GM12878 (cell line): ENCODE measurements at regions not wholly inside any gene's neighbourhood (a gene's known extent, or its start where the extent isn't known, plus 50 kb on each side); places are given as distances from the start of the nearest gene placed in this dataset.

Experiments
- ATAC-seq: fragments of 200-7000 bp; cut with Tn5 transposase; 3 replicates; pipeline ENCODE4 v1.9.1; 2020; ENCODE audit warnings: mild to moderate bottlenecking, moderate library complexity
- BruUV-seq: library from RNA; stranded (reverse); fragments of 400-500 nt; replicated peaks from 2 replicates; lab custom pipeline; 2021; lab: Mats Ljungman, UMichigan
- CTCF ChIA-PET: fragments of 300-600 bp; sonication (Branson Sonifier 250); formaldehyde crosslinking; extraction: SDS; loops from one replicate; lab custom pipeline; 2021; ENCODE audit warnings: inconsistent platforms; lab: Yijun Ruan, JAX
- POLR2A ChIA-PET: fragments of 350-600 bp; formaldehyde crosslinking; extraction: SDS; loops from one replicate; lab custom pipeline; 2021; ENCODE audit warnings: inconsistent platforms; lab: Charles Lee
- RAD21 ChIA-PET: fragments of 300-600 bp; sonication (Branson Sonifier 250); formaldehyde crosslinking; loops from one replicate; lab custom pipeline; 2023; ENCODE audit warnings: antibody characterized with exemption; ENCODE audit not compliant: unreplicated experiment; lab: Charles Lee
- SMC1A ChIA-PET: fragments of 300-600 bp; sonication (Branson Sonifier 250); formaldehyde crosslinking; loops from one replicate; lab custom pipeline; 2023; ENCODE audit not compliant: unreplicated experiment, uncharacterized antibody; lab: Charles Lee
- DNase-seq: peaks from one replicate; pipeline ENCODE4 v3.0.0-alpha.2; 2011; ENCODE audit warnings: low read depth, low spot score
- FAIRE-seq: peaks from 3 replicates; lab custom pipeline; 2011; peaks lifted over from hg19 to GRCh38; lab: Jason Lieb, UNC
- H2AFZ ChIP-seq: 2 replicates; pipeline ENCODE4 v1.6.0; 2011; ENCODE audit warnings: low read depth, low read length, control low read depth; ENCODE audit not compliant: control insufficient read depth
- H3K27ac ChIP-seq: 2 replicates; pipeline ENCODE4 v1.5.1; 2011; ENCODE audit warnings: control low read depth; ENCODE audit not compliant: control insufficient read depth, insufficient read depth
- H3K27me3 ChIP-seq, 2 experiments: replicated peaks in 1 of 2; 2 replicates each; pipeline versions ENCODE4 v1.6.0 to v1.6.1; 2011; ENCODE audit warnings: low read length in 1 of 2; ENCODE audit not compliant: control insufficient read depth in 2 of 2, insufficient read depth in 2 of 2
- H3K36me3 ChIP-seq, 2 experiments: 2 replicates each; pipeline ENCODE4 v1.5.1; 2011; ENCODE audit warnings: low read length in 1 of 2; ENCODE audit not compliant: control insufficient read depth in 2 of 2, insufficient read depth in 2 of 2
- H3K4me1 ChIP-seq: 2 replicates; pipeline ENCODE4 v1.6.1; 2011; ENCODE audit warnings: mild to moderate bottlenecking, low read length, moderate library complexity, mixed read lengths; ENCODE audit not compliant: control insufficient read depth, insufficient read depth
- H3K4me2 ChIP-seq: 2 replicates; pipeline ENCODE4 v1.6.0; 2011; ENCODE audit warnings: control low read depth; ENCODE audit not compliant: control insufficient read depth, insufficient read depth
- H3K4me3 ChIP-seq: fragments of 200-600 bp; sonication (generic); 2 replicates; pipeline ENCODE4 v1.5.1; 2016
- H3K79me2 ChIP-seq: 2 replicates; pipeline ENCODE4 v1.6.0; 2011; ENCODE audit warnings: low read length; ENCODE audit not compliant: control insufficient read depth, insufficient read depth
- H3K9ac ChIP-seq: 2 replicates; pipeline ENCODE4 v1.8.0; 2011; ENCODE audit warnings: low read length, control low read depth, mixed read lengths; ENCODE audit not compliant: control insufficient read depth, insufficient read depth
- H3K9me3 ChIP-seq: replicated peaks from 3 replicates; pipeline ENCODE4 v1.5.1; 2011; ENCODE audit warnings: mild to moderate bottlenecking, low read length; ENCODE audit not compliant: control insufficient read depth, insufficient read depth
- H4K20me1 ChIP-seq: 2 replicates; pipeline ENCODE4 v1.6.0; 2011; ENCODE audit not compliant: control insufficient read depth, insufficient read depth
- CEBPZ ChIP-seq: fragments of 150-350 bp; IDR thresholded peaks from 2 replicates; pipeline ENCODE4 v1.6.1; 2016; ENCODE audit warnings: low read depth, low read length
- CHD4 ChIP-seq: fragments of 200-600 bp; sonication (generic); IDR thresholded peaks from 2 replicates; pipeline ENCODE4 v1.6.1; 2016; ENCODE audit warnings: mild to moderate bottlenecking
- E2F4 ChIP-seq: IDR thresholded peaks from 2 replicates; pipeline ENCODE4 v1.6.1; 2012; ENCODE audit warnings: low read depth, low read length, improper control_type of control experiment
- ELK1 ChIP-seq: IDR thresholded peaks from 2 replicates; pipeline ENCODE4 v1.6.1; 2012; ENCODE audit warnings: low read depth, low read length, improper control_type of control experiment
- ETV6 ChIP-seq, 2 experiments: fragments of 450-650 bp in 1 of 2; IDR thresholded peaks in 1 of 2; conservative IDR thresholded peaks in 1 of 2; 2 replicates each; pipeline ENCODE4 v1.6.1; 2014; ENCODE audit warnings: antibody characterized with exemption in 1 of 2, borderline replicate concordance in 1 of 2, low read depth in 1 of 2, mild to moderate bottlenecking in 1 of 2, moderate library complexity in 1 of 2
- FOXK2 ChIP-seq: fragments of 450-650 bp; IDR thresholded peaks from 2 replicates; pipeline ENCODE4 v1.6.1; 2017; ENCODE audit warnings: mild to moderate bottlenecking, moderate library complexity
- HDGF ChIP-seq: fragments of 450-650 bp; IDR thresholded peaks from 2 replicates; pipeline ENCODE4 v1.6.1; 2016; ENCODE audit warnings: antibody characterized with exemption
- NFIC ChIP-seq: IDR thresholded peaks from 2 replicates; pipeline ENCODE4 v1.6.1; 2012; ENCODE audit warnings: low read depth, mild to moderate bottlenecking, inconsistent platforms, low read length, moderate library complexity
- NFXL1 ChIP-seq: fragments of 450-650 bp; IDR thresholded peaks from 2 replicates; pipeline ENCODE4 v1.6.1; 2017; ENCODE audit warnings: antibody characterized with exemption, mild to moderate bottlenecking, borderline replicate concordance
- NFYB ChIP-seq: IDR thresholded peaks from 2 replicates; pipeline ENCODE4 v1.6.1; 2011; ENCODE audit warnings: low read depth, mild to moderate bottlenecking, low read length, improper control_type of control experiment, moderate library complexity; ENCODE audit not compliant: insufficient read depth
- RAD21 ChIP-seq: IDR thresholded peaks from 2 replicates; pipeline ENCODE4 v1.6.1; 2011; ENCODE audit warnings: mild to moderate bottlenecking, low read depth, low read length, moderate library complexity; ENCODE audit not compliant: insufficient read depth
- RELA ChIP-seq: fragments of 450-650 bp; IDR thresholded peaks from 2 replicates; pipeline ENCODE4 v1.8.0; 2014; ENCODE audit warnings: borderline replicate concordance; ENCODE audit not compliant: partially characterized antibody
- SIX5 ChIP-seq: IDR thresholded peaks from 2 replicates; pipeline ENCODE4 v1.6.1; 2011; ENCODE audit warnings: mild to moderate bottlenecking, low read depth, low read length, moderate library complexity; ENCODE audit not compliant: severe bottlenecking
- YY1 ChIP-seq: IDR thresholded peaks from 2 replicates; pipeline ENCODE4 v1.6.1; 2011; ENCODE audit warnings: low read depth, mild to moderate bottlenecking, low read length
- WGBS: methylation state at CpG from one replicate; pipeline ENCODE4 v1.1.6; 2016; ENCODE audit warnings: low lambda C conversion rate; ENCODE audit not compliant: insufficient replicate concordance, insufficient coverage; ENCODE audit errors: missing lambda C conversion rate; 5-methylcytosine and 5-hydroxymethylcytosine counted together
- in situ Hi-C: fragments of 300-500 bp; cut with MboI; formaldehyde crosslinking; loops from 9 replicates; pipeline ENCODE4 v1.14.3; 2018; ENCODE audit warnings: mixed read lengths
- intact Hi-C: fragments of 100-400 bp; cut with micrococcal nuclease; formaldehyde crosslinking; loops from one replicate; pipeline ENCODE4 v1.14.2; 2022; ENCODE audit not compliant: unreplicated experiment
- TF ChIP-seq, protein P1 (sequence below): fragments of 450-650 bp; IDR thresholded peaks from 2 replicates; pipeline ENCODE4 v1.6.1; 2018; ENCODE audit warnings: mild to moderate bottlenecking, low read depth, moderate library complexity; ENCODE audit not compliant: partially characterized antibody

- TF ChIP-seq E2F4: no peak
- TF ChIP-seq, all 136 proteins: peak for 0
These were observed 197.7 kb upstream of the POT1 start (continued) for GRCh38 chr7:125127304-125127703.

- POLR2A ChIA-PET: interaction anchor here (0.6 kb wide), 1 partner anchor 14 kb away, joined by 5 read pairs; no protein-coding TSS in a partner anchor
- in situ Hi-C loops (no loop called here), intact Hi-C loops (no loop called here)
- no TSS peak for BruUV-seq
- no peaks in the 10 kb centered on the region for H3K79me2 ChIP-seq
- RAD21 ChIA-PET: no interaction called here
- no peak for ATAC-seq
- no peak for FAIRE-seq
- H2AFZ ChIP-seq: no peak overlapping the region
- SMC1A ChIA-PET: interaction anchor here (1.4 kb wide), 1 partner anchor 30 kb away, joined by 3 read pairs; no protein-coding TSS in a partner anchor
- no peak overlapping the region for H3K4me2 ChIP-seq
- H3K4me3 ChIP-seq: no peak overlapping the region
- no peak for DNase-seq
- H3K4me1 ChIP-seq: no peaks in the 10 kb centered on the region
- no peak overlapping the region for H3K9ac ChIP-seq
- no peak overlapping the region for H3K27ac ChIP-seq
- CTCF ChIA-PET: interaction anchor here (0.8 to 1.6 kb wide), 3 partner anchors 11 to 129 kb away, joined by 3 to 4 read pairs (median 4); no protein-coding TSS in a partner anchor
- no peaks in the 10 kb centered on the region for H4K20me1 ChIP-seq
- no peaks in the 10 kb centered on the region for H3K9me3 ChIP-seq
- no peaks in the 10 kb centered on the region for H3K36me3 ChIP-seq
- 0% methylated on average over 1 of the region's 1 CpG for WGBS
- H3K27me3 ChIP-seq: no peaks in the 10 kb centered on the region
- TF ChIP-seq NFXL1 (no peak), YY1 (no peak), CEBPZ (no peak), NFIC (no peak), RELA (no peak), HDGF (no peak), ETV6 (conservative IDR thresholded peaks at IDR 0.05 in 1 of 2, IDR thresholded peaks at IDR 0.05 in 1 of 2; ENCODE audit: borderline replicate concordance in 1 of 2, low read depth in 1 of 2) (no peak), FOXK2 (no peak), CHD4 (no peak), ELK1 (no peak), RAD21 (no peak), SIX5 (no peak), NFYB (no peak)
- TF ChIP-seq, protein P1, sequence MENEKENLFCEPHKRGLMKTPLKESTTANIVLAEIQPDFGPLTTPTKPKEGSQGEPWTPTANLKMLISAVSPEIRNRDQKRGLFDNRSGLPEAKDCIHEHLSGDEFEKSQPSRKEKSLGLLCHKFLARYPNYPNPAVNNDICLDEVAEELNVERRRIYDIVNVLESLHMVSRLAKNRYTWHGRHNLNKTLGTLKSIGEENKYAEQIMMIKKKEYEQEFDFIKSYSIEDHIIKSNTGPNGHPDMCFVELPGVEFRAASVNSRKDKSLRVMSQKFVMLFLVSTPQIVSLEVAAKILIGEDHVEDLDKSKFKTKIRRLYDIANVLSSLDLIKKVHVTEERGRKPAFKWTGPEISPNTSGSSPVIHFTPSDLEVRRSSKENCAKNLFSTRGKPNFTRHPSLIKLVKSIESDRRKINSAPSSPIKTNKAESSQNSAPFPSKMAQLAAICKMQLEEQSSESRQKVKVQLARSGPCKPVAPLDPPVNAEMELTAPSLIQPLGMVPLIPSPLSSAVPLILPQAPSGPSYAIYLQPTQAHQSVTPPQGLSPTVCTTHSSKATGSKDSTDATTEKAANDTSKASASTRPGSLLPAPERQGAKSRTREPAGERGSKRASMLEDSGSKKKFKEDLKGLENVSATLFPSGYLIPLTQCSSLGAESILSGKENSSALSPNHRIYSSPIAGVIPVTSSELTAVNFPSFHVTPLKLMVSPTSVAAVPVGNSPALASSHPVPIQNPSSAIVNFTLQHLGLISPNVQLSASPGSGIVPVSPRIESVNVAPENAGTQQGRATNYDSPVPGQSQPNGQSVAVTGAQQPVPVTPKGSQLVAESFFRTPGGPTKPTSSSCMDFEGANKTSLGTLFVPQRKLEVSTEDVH: no peak
These were observed 196.8 kb upstream of the POT1 start for GRCh38 chr7:125126376-125126775.
